Retinal pigment epithelial cell (primary cell): ENCODE measurements at regions not wholly inside any gene's neighbourhood (a gene's known extent, or its start where the extent isn't known, plus 50 kb on each side); places are given as distances from the start of the nearest gene placed in this dataset.

Source experiments
- DNase-seq: peaks from one replicate; pipeline ENCODE4 v3.0.0-alpha.2; 2010; ENCODE audit warnings: low read depth
- H3K4me3 ChIP-seq: 2 replicates; pipeline ENCODE4 v1.5.1; 2011; ENCODE audit warnings: mild to moderate bottlenecking, low read length, control low read depth, moderate library complexity
- TF ChIP-seq, protein P1 (sequence below): conservative IDR thresholded peaks from 2 replicates; pipeline ENCODE4 v1.5.1; 2011; ENCODE audit warnings: low read depth, low read length, control low read depth, inconsistent platforms

GRCh38 chr5:96052374-96052773, 90.7 kb upstream of the ELL2 start:
- TF ChIP-seq, protein P1, sequence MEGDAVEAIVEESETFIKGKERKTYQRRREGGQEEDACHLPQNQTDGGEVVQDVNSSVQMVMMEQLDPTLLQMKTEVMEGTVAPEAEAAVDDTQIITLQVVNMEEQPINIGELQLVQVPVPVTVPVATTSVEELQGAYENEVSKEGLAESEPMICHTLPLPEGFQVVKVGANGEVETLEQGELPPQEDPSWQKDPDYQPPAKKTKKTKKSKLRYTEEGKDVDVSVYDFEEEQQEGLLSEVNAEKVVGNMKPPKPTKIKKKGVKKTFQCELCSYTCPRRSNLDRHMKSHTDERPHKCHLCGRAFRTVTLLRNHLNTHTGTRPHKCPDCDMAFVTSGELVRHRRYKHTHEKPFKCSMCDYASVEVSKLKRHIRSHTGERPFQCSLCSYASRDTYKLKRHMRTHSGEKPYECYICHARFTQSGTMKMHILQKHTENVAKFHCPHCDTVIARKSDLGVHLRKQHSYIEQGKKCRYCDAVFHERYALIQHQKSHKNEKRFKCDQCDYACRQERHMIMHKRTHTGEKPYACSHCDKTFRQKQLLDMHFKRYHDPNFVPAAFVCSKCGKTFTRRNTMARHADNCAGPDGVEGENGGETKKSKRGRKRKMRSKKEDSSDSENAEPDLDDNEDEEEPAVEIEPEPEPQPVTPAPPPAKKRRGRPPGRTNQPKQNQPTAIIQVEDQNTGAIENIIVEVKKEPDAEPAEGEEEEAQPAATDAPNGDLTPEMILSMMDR = no peak

DNA sequence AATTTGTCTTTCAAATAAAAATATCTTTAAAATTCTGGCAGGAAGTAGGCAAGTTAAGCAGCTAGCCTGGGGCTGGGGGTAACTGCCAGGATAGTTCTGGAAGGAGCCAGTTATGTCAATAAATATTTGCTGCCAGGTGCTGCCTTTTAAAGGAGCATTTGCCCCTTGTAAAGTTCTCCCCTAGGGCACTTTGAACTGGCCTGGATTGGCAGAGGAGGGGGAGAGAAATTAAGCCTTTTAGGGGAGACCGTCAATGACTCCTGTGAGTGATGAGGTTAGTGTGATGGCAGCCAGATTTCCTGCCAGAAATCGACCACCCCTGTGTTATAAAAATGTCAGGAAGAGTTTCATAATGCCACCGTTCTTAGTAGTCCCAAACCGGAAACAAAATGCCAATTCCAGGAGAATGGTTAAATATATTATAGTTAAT, 89.8 kb upstream of the ELL2 start:
- H3K4me3 ChIP-seq = no peak overlapping the region
- no peak for DNase-seq
- TF ChIP-seq, protein P1 = no peak

More at GRCh38 chr5:96052374-96052773, 90.7 kb upstream of the ELL2 start:
- no peak for DNase-seq
- H3K4me3 ChIP-seq = no peak overlapping the region

- H3K4me3 ChIP-seq = no peak overlapping the region
- TF ChIP-seq, protein P1 = no peak
- no peak for DNase-seq
These were observed 88.7 kb upstream of the ELL2 start for GRCh38 chr5:96050273-96050880.

- TF ChIP-seq, protein P1 = no peak
- H3K4me3 ChIP-seq = no peak overlapping the region
- DNase-seq = peak; percentile 9
These were observed 88.0 kb upstream of the ELL2 start for GRCh38 chr5:96049398-96050272.

- TF ChIP-seq, protein P1 = no peak
- no peak for DNase-seq
- H3K4me3 ChIP-seq = no peak overlapping the region
These were observed 87.1 kb upstream of the ELL2 start for GRCh38 chr5:96048763-96049162.

DNA sequence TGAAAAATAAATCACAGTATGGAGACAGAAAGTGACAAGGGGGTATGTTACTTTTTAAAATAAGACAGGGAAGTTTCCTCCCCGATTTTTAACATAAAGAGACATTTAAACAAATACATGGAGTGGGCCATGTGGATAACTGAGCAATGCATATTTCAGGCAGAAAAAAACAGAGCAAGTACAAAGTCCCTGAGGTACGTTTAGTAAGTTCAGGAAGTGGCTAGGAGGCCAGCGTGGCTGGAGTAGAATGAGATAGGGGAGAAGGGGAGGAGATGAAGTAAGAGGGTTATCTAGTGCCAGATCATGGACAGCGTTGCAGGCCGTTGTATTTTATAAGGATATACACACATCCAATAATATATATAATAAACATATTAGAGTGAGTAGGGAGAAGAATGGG, 84.2 kb upstream of the ELL2 start:
- TF ChIP-seq, protein P1 = no peak
- H3K4me3 ChIP-seq = no peak overlapping the region
- no peak for DNase-seq
